NCI-H82 treated with DMSO at 0.1 percent for 48 hours (cell line): ENCODE measurements at regions not wholly inside any gene's neighbourhood (a gene's known extent, or its start where the extent isn't known, plus 50 kb on each side); places are given as distances from the start of the nearest gene placed in this dataset.
"Not testable (repeated sequence)": the region's sequence is repeated elsewhere in the genome, so short reads cannot be mapped to it uniquely, and the experiment has no call there.

Experiments used
- DNase-seq: peaks from one replicate; lab custom pipeline; 2025; ENCODE audit not compliant: unreplicated experiment; lab: John Stamatoyannopoulos, UW

DNA sequence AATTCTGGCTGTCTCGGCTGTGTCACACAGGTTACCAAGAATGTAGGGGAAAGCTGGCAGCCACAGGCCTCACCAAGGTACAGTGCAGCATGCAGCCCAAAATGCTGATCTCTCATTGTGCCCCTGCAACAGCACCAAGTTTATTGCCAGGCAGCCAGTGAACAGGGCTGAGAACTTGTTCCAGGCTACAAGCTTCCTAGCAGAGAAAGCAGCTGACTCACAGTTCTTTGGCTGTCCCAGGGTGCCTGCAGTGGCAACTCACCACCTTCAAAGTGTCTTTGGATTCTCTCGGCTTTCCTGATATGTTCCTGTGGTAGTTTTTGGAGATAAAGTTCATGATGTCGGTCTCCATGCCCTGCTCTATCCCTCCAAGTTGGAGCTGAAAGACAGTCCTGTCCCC, 719.1 kb upstream of the ANO3 start:
- DNase-seq = no peak

DNA sequence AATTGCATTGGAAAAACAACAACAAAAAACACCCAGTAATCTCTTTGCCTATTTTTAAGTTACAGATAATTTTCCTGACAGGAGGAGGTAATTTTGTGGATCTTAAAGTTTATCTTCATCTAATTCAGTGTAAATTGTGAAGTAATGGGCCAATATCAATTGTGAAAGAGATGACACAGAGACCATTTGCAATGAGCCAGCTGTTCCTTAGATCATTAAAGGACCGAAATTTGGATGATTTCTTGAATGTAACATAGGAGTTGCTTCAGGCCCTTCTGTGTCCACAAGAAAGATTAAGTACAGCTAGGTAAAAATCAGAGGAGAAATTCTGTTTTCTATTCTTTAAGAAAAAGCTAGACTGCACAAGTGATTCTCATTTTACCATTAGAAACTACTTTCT, 718.5 kb upstream of the ANO3 start:
- no peak for DNase-seq

GRCh38 chr11:25613865-25614264, 718.1 kb upstream of the ANO3 start:
- no peak for DNase-seq

- DNase-seq = no peak
Observed at GRCh38 chr11:25615069-25615468, 716.9 kb upstream of the ANO3 start.

GRCh38 chr11:25615841-25616240, 716.1 kb upstream of the ANO3 start:
- DNase-seq = no peak

DNA sequence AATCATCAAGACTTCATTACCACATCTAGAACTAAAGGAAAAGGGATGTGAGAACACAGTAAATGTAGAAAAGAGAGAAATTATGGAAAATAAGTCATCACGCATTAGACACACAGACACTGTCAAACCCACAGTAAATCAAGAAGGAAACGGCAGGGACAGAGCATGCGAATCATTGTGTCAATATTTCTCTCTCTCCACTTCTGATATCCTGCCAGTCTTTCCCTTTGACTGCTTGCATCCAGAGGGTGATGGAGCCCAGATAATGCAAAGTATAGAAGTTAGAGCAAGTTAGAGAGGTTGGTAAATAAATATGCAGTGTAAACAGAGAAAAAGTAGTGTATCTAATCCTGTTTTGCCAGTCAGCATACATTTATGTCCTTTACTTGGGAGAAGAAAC, 706.8 kb upstream of the ANO3 start:
- no peak for DNase-seq

- no peak for DNase-seq
Observed at GRCh38 chr11:25628030-25628429, 703.9 kb upstream of the ANO3 start.

DNA sequence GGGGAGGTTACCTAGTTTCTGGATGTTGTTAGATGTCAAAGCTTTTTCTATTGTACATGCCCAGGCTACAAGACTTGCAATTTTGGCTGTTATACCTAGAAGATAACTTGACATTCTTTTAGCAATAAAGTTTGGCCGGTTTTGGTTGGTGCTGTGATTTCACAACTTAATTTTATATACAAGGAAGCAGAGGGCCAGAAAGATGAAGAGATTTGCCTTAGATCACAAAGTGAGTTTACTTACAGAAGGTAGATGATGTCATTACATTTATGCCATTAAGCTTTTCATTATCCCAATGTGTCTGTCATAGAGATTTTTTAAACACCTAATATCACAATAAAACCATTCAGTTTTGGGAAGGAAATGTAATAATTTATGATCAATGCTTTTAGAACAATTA, 698.7 kb upstream of the ANO3 start:
- no peak for DNase-seq

GRCh38 chr11:25649220-25649619, 682.7 kb upstream of the ANO3 start:
- not testable (repeated sequence) for DNase-seq

- no peak for DNase-seq
Observed at GRCh38 chr11:25650319-25650718, 681.6 kb upstream of the ANO3 start.

DNA sequence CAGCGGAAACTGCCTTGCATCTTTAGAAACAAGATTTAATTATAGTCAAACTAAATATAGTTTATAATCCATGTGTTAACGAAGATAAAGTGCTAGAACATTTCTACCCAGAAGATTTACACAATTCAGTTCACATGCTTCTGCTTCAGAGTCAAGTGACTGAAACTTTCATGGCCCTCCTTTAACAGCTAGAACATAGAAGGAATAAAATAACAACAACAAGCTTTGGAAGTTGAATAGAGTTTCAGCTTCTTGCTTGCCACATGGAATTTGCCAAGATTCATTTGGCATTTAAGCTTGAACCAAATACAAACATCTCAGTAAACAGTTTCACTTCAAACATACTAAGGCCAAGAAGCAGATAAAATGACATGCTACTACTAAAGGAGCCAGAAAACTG, 676.3 kb upstream of the ANO3 start:
- no peak for DNase-seq

- DNase-seq = no peak
Observed at GRCh38 chr11:25658916-25659315, 673.0 kb upstream of the ANO3 start.

GRCh38 chr11:25659706-25660105, 672.2 kb upstream of the ANO3 start:
- no peak for DNase-seq

DNA sequence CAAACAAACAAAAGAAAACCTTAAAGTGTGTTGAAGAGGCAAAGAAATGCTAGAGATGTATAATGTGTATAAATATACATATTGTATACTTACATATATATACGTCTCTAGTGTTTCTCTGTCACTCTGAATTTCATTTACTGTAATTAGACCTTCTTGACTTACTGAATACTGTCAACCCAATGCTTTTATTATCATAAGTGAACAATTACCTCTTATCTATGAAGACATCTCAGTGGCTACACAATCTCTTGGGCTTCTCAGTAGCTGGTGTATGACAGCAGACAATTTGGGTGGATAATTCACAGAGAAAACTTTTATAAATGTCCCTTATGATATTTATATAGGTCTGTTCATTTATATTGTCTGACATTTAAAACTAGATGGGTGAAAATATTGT, 664.1 kb upstream of the ANO3 start:
- DNase-seq = no peak

GRCh38 chr11:25691959-25692358, 640.0 kb upstream of the ANO3 start:
- no peak for DNase-seq

GRCh38 chr11:25702417-25702816, 629.5 kb upstream of the ANO3 start:
- no peak for DNase-seq

GRCh38 chr11:25710975-25711374, 621.0 kb upstream of the ANO3 start:
- no peak for DNase-seq

GRCh38 chr11:25727944-25728343, 604.0 kb upstream of the ANO3 start:
- no peak for DNase-seq

- DNase-seq = no peak
Observed at GRCh38 chr11:25730230-25730629, 601.7 kb upstream of the ANO3 start.

GRCh38 chr11:25733777-25734176, 598.2 kb upstream of the ANO3 start:
- no peak for DNase-seq

GRCh38 chr11:25734591-25735211, 597.2 kb upstream of the ANO3 start:
- peak; percentile 68 for DNase-seq

- no peak for DNase-seq
Observed at GRCh38 chr11:25737071-25737675, 594.8 kb upstream of the ANO3 start.

GRCh38 chr11:25741886-25742285, 590.0 kb upstream of the ANO3 start:
- no peak for DNase-seq
